ENCODE measurements at regions not wholly inside any gene's neighbourhood (a gene's known extent, or its start where the extent isn't known, plus 50 kb on each side); places are given as distances from the start of the nearest gene placed in this dataset.

- DNase-seq (ENCODE audit: low spot score in 2 of 2) = no peak
- no peaks in the 10 kb centered on the region for H3K27me3 ChIP-seq
- TF ChIP-seq POLR2AphosphoS5 (IDR thresholded peaks at IDR 0.05) = no peak
- TF ChIP-seq POLR2A (IDR thresholded peaks at IDR 0.05) = no peak
- no peak for TF ChIP-seq CTCF (IDR thresholded peaks at IDR 0.05)
- no peaks in the 10 kb centered on the region for H3K36me3 ChIP-seq
- no peaks in the 10 kb centered on the region for H3K9me3 ChIP-seq
- no peaks in the 10 kb centered on the region for H3K4me1 ChIP-seq
- H3K27ac ChIP-seq = no peak overlapping the region
- intact Hi-C loops (cut with DNase I; ENCODE audit: low total_unique reads) = no loop called here
- no peak overlapping the region for H3K4me3 ChIP-seq
Observed at GRCh38 chr3:74344865-74345440, 269.5 kb downstream of the CNTN3 start.

- Histone ChIP-seq H3K4me3 (no peak overlapping the region), H3K27ac (no peak overlapping the region), H3K9me3 (no peaks in the 10 kb centered on the region), H3K27me3 (no peaks in the 10 kb centered on the region), H3K4me1 (no peaks in the 10 kb centered on the region), H3K36me3 (no peaks in the 10 kb centered on the region)
- intact Hi-C loops (cut with DNase I; ENCODE audit: low total_unique reads) = no loop called here
- TF ChIP-seq POLR2AphosphoS5 (IDR thresholded peaks at IDR 0.05) = no peak
- no peak for TF ChIP-seq POLR2A (IDR thresholded peaks at IDR 0.05)
- TF ChIP-seq CTCF (IDR thresholded peaks at IDR 0.05) = no peak
- no peak for DNase-seq (ENCODE audit: low spot score in 2 of 2)
Observed at GRCh38 chr3:74343391-74343790, 271.1 kb downstream of the CNTN3 start.

GRCh38 chr3:74338998-74339397, 275.5 kb downstream of the CNTN3 start:
- intact Hi-C loops (cut with DNase I; ENCODE audit: low total_unique reads) = no loop called here
- DNase-seq (ENCODE audit: low spot score in 2 of 2) = no peak
- no peak overlapping the region for H3K27ac ChIP-seq
- no peaks in the 10 kb centered on the region for H3K9me3 ChIP-seq
- TF ChIP-seq POLR2AphosphoS5 (IDR thresholded peaks at IDR 0.05) (no peak), CTCF (IDR thresholded peaks at IDR 0.05) (no peak)
- no peaks in the 10 kb centered on the region for H3K36me3 ChIP-seq
- H3K27me3 ChIP-seq = no peaks in the 10 kb centered on the region
- H3K4me1 ChIP-seq = no peaks in the 10 kb centered on the region
- H3K4me3 ChIP-seq = no peak overlapping the region

GRCh38 chr3:74332165-74332564, 282.3 kb downstream of the CNTN3 start:
- Histone ChIP-seq H3K36me3 (no peaks in the 10 kb centered on the region), H3K4me1 (no peaks in the 10 kb centered on the region), H3K9me3 (no peaks in the 10 kb centered on the region), H3K4me3 (no peak overlapping the region), H3K27ac (no peak overlapping the region), H3K27me3 (no peaks in the 10 kb centered on the region)
- intact Hi-C loops (cut with DNase I; ENCODE audit: low total_unique reads) = no loop called here
- no peak for DNase-seq (ENCODE audit: low spot score in 2 of 2)
- no peak for TF ChIP-seq CTCF (IDR thresholded peaks at IDR 0.05)
- no peak for TF ChIP-seq POLR2AphosphoS5 (IDR thresholded peaks at IDR 0.05)
- TF ChIP-seq POLR2A (IDR thresholded peaks at IDR 0.05) = no peak

- no peak for DNase-seq (ENCODE audit: low spot score in 2 of 2)
- no peaks in the 10 kb centered on the region for H3K36me3 ChIP-seq
- no peaks in the 10 kb centered on the region for H3K27me3 ChIP-seq
- intact Hi-C loops (cut with DNase I; ENCODE audit: low total_unique reads) = no loop called here
- TF ChIP-seq POLR2A (IDR thresholded peaks at IDR 0.05) = no peak
- no peak for TF ChIP-seq CTCF (IDR thresholded peaks at IDR 0.05)
- no peak for TF ChIP-seq POLR2AphosphoS5 (IDR thresholded peaks at IDR 0.05)
- no peak overlapping the region for H3K4me3 ChIP-seq
- H3K27ac ChIP-seq = no peak overlapping the region
- H3K9me3 ChIP-seq = no peaks in the 10 kb centered on the region
- no peaks in the 10 kb centered on the region for H3K4me1 ChIP-seq
Observed at GRCh38 chr3:74331711-74332110, 282.7 kb downstream of the CNTN3 start.

All from breast epithelium (tissue), 4 donors.